Ascending aorta (tissue), 2 donors: ENCODE measurements at regions not wholly inside any gene's neighbourhood (a gene's known extent, or its start where the extent isn't known, plus 50 kb on each side); places are given as distances from the start of the nearest gene placed in this dataset.

Experiments
- DNase-seq, 2 donors: peaks; one replicate each; pipeline ENCODE4 v3.0.0-alpha.2; 2019; ENCODE audit warnings: low spot score in 2 of 2
- H3K27ac ChIP-seq, 2 donors: fragments of 200-600 bp; sonication (generic); one replicate each; pipeline ENCODE4 v1.5.1; 2016 to 2017; ENCODE audit warnings: mild to moderate bottlenecking in 1 of 2
- H3K27me3 ChIP-seq: fragments of 200-600 bp; sonication (generic); one replicate; pipeline ENCODE4 v1.5.1; 2017
- H3K36me3 ChIP-seq, 2 donors: fragments of 200-600 bp; sonication (generic); one replicate each; pipeline ENCODE4 v1.5.1; 2016
- H3K4me1 ChIP-seq, 2 donors: fragments of 200-600 bp; sonication (generic); one replicate each; pipeline ENCODE4 v1.5.1; 2016 to 2017; ENCODE audit warnings: mild to moderate bottlenecking in 1 of 2
- H3K4me3 ChIP-seq, 2 donors: fragments of 200-600 bp; sonication (generic); one replicate each; pipeline ENCODE4 v1.5.1; 2016 to 2017; ENCODE audit warnings: mild to moderate bottlenecking in 1 of 2
- H3K9me3 ChIP-seq, 2 donors: fragments of 200-600 bp; sonication (generic); one replicate each; pipeline ENCODE4 v1.5.1; 2016
- CTCF ChIP-seq, 3 experiments: fragments of 200-600 bp in 2 of 3; fragments of 450-650 bp in 1 of 3; sonication (generic) in 2 of 3; IDR thresholded peaks; one replicate each; pipeline ENCODE4 v1.5.1; 2016 to 2019; ENCODE audit warnings: antibody characterized with exemption in 3 of 3, mild to moderate bottlenecking in 1 of 3, moderate library complexity in 1 of 3
- intact Hi-C: fragments of 100-400 bp; cut with DNase I; formaldehyde crosslinking; loops from one replicate; pipeline ENCODE4 v1.15.1; 2023

- H3K4me1 ChIP-seq: no peaks in the 10 kb centered on the region
- H3K27ac ChIP-seq: no peak overlapping the region
- no peaks in the 10 kb centered on the region for H3K27me3 ChIP-seq
- no peak for DNase-seq
- TF ChIP-seq CTCF (IDR thresholded peaks at IDR 0.05): no peak
- H3K9me3 ChIP-seq: no peaks in the 10 kb centered on the region
- intact Hi-C loops: no loop called here
- no peak overlapping the region for H3K4me3 ChIP-seq
- H3K36me3 ChIP-seq: no peaks in the 10 kb centered on the region
Observed at GRCh38 chr13:65613004-65613403, 1617.1 kb downstream of the PCDH9 start.

GRCh38 chr13:65609350-65609749 is 1620.8 kb downstream of the PCDH9 start:
- Histone ChIP-seq H3K4me3 (no peak overlapping the region), H3K4me1 (no peaks in the 10 kb centered on the region), H3K9me3 (no peaks in the 10 kb centered on the region), H3K27me3 (no peaks in the 10 kb centered on the region), H3K27ac (no peak overlapping the region), H3K36me3 (no peaks in the 10 kb centered on the region)
- intact Hi-C loops: no loop called here
- TF ChIP-seq CTCF (IDR thresholded peaks at IDR 0.05): no peak
- DNase-seq: no peak

- Histone ChIP-seq H3K9me3 (no peaks in the 10 kb centered on the region), H3K27me3 (no peaks in the 10 kb centered on the region), H3K4me3 (no peak overlapping the region), H3K27ac (no peak overlapping the region), H3K4me1 (no peaks in the 10 kb centered on the region), H3K36me3 (no peaks in the 10 kb centered on the region)
- DNase-seq: no peak
- intact Hi-C loops: no loop called here
- TF ChIP-seq CTCF (IDR thresholded peaks at IDR 0.05): no peak
Observed at GRCh38 chr13:65606622-65607021, 1623.5 kb downstream of the PCDH9 start.

- Histone ChIP-seq H3K9me3 (no peaks in the 10 kb centered on the region), H3K27me3 (no peaks in the 10 kb centered on the region), H3K36me3 (no peaks in the 10 kb centered on the region), H3K4me3 (no peak overlapping the region), H3K27ac (no peak overlapping the region), H3K4me1 (no peaks in the 10 kb centered on the region)
- TF ChIP-seq CTCF (IDR thresholded peaks at IDR 0.05): no peak
- DNase-seq: no peak
- intact Hi-C loops: no loop called here
Observed at GRCh38 chr13:65605396-65605795, 1624.7 kb downstream of the PCDH9 start.

- Histone ChIP-seq H3K27me3 (no peaks in the 10 kb centered on the region), H3K4me3 (no peak overlapping the region), H3K9me3 (no peaks in the 10 kb centered on the region), H3K27ac (no peak overlapping the region), H3K4me1 (no peaks in the 10 kb centered on the region), H3K36me3 (no peaks in the 10 kb centered on the region)
- no peak for DNase-seq
- no peak for TF ChIP-seq CTCF (IDR thresholded peaks at IDR 0.05)
- intact Hi-C loops: no loop called here
Observed at GRCh38 chr13:65603160-65603559, 1627.0 kb downstream of the PCDH9 start.

- H3K4me1 ChIP-seq: no peaks in the 10 kb centered on the region
- no peak overlapping the region for H3K27ac ChIP-seq
- intact Hi-C loops: no loop called here
- no peaks in the 10 kb centered on the region for H3K9me3 ChIP-seq
- no peaks in the 10 kb centered on the region for H3K36me3 ChIP-seq
- no peak for DNase-seq
- no peak for TF ChIP-seq CTCF (IDR thresholded peaks at IDR 0.05)
- H3K4me3 ChIP-seq: no peak overlapping the region
- no peaks in the 10 kb centered on the region for H3K27me3 ChIP-seq
Observed at GRCh38 chr13:65601855-65602254, 1628.3 kb downstream of the PCDH9 start.
